ENCODE measurements at regions not wholly inside any gene's neighbourhood (a gene's known extent, or its start where the extent isn't known, plus 50 kb on each side); places are given as distances from the start of the nearest gene placed in this dataset.

DNA sequence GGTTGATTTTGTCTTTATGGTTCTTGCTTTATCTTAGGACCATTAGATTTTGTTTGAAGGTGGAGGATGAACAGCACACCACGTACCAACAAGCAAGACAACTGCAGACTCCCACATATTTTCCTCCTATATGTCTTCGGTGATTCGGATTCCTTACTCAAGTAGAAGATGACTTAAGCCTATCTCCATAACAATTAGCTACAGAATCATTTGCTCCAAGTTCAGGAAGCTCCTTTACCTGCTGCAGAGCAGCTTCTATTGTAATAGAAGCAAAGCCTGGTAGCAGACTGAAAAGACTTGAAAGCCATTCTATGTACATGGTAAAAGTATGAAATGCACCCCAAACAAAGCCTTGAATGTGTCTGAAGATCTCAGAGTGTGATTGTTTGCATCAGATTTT lies 229.0 kb downstream of the SOX2 start:
- TF ChIP-seq POLR2A (IDR thresholded peaks at IDR 0.05; ENCODE audit: low read length) (no peak), GATA1 (IDR thresholded peaks at IDR 0.05; ENCODE audit: low read depth, low read length) (no peak)
